ENCODE measurements at regions not wholly inside any gene's neighbourhood (a gene's known extent, or its start where the extent isn't known, plus 50 kb on each side); places are given as distances from the start of the nearest gene placed in this dataset.

DNA sequence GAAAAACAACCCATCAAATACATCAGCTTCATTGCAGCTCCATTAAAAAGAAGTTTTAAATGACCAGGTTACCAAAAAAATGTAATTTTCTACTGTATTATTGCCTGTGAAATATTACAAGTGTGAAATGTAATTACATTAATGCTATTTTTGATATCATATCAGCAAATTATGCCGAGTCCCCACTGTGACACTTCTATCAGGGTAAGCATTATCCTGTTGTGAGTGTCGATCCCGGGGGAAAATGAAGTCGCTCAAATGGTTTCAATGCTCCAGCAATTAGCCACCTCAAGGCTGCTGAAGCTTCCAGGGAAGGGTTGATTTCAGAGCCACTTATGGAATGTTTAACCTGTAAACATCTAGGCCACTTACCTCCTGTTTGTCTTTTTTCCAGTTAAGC, 70.4 kb downstream of the RCN1 start:
- DNase-seq (ENCODE audit: low spot score) = no peak

DNA sequence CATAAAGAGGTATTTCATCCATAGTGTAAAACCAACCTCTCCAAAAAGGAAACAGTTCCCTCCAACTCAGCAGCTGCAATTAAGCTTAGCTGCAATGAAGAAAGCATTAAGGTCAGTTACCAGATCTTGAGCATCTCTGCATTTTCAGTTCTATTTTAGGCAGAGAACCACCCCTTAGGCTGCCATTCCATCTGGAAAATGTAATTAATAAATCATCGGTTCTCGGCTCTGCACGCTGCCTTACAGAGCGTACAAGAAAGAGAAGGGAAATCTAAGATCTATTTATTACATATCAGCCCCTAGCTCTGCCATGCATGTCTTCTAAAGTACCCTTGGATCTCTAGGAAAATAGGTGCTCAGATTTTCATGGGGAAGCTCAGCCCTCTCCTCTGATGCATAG, 71.5 kb downstream of the RCN1 start:
- no peak for DNase-seq (ENCODE audit: low spot score)

DNA sequence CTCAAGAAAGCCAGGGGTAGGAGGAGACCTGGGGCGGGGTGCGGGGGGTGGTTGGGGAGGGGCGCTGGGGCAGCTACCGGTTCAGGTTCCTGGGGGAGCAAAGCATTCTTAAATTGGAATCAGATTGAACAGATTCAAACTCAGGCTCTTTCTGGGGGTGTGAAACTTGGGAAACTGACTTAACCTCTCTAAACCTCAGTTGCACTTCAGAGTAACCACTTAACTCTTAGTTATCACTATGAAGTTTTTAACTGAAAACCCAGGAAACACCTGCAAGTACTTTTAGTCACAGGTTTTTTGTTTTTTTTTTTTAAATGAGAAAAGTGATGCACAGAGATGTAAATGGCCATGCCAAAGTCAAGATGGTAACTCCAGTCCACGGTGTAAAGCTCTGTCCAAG, 72.0 kb downstream of the RCN1 start:
- no peak for DNase-seq (ENCODE audit: low spot score)

DNA sequence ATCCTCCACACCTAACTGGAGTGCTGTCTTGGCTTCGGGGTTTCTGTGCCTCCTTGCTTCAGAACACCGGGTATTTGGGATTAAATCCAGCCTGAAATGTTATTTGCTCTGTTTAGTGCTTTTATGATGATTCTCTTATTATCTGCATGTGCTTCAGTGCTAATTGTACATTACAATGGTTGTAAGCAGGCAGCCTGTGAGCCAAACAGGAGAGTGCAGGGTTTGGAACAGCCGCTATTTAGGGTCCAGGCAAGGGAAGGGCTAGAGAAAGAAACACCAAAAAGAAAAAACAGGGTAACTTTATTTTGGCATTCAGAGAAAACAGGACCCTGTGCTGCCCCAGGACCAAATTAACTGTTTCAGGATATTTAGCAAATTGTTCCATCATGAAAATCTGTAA, 72.7 kb downstream of the RCN1 start:
- DNase-seq (ENCODE audit: low spot score) = no peak

DNA sequence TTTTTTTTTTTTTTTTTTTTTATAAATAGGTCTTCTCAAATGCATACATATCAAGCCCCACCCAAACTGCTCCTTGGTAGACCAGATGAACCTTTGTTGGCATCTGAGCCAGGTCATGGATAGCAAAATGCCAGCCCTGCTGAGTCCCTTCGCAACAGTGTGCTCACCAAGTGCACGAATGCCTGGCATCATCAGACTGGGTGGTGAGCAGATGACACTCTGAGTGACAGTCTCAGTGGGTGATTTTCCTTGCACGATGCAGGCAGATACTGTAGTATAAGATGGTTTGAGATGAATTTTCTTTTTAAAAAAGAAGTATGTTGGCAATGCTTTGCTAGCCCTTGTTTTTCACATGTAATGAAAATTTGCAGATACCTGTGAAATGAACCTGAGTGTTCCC, 74.0 kb downstream of the RCN1 start:
- DNase-seq (ENCODE audit: low spot score) = no peak

DNA sequence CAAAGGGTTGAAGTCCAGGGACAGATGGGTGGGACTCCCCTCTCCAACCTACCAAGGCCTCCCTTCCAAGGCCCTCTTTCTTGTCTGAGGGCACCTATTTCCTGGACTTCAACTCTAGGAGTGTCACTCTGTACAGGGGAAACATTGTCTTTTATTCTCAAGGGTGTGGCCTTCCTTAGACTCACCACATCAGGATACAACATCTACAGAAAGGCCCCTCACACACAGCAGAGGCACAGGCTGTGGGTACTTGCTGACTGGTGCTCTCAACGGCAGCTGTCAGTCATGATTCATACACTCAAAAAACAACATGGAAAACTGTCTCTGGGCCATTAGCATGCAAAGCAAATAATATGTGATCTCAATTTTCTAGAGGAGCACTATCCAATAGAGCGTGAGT, 78.0 kb downstream of the RCN1 start:
- no peak for DNase-seq (ENCODE audit: low spot score)

DNA sequence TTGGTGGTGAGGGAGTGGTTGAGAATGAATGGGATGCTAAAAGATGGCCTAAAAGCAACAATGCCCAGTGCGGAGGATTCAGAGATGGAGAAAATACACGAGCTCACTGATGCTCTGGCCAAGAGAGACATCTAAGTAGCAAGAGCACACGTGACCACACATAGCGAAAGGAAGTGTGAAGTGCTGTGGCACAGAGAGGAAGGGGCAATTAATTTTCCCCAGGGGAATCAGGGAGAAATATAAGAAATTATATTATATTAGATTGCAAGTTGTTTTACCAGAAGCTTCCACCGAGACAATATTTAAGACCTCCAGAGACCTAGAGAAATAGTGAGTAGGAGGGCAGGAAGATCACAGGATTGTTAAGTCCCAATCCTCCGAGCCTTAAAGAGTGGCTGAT, 80.6 kb downstream of the RCN1 start:
- DNase-seq (ENCODE audit: low spot score) = no peak

DNA sequence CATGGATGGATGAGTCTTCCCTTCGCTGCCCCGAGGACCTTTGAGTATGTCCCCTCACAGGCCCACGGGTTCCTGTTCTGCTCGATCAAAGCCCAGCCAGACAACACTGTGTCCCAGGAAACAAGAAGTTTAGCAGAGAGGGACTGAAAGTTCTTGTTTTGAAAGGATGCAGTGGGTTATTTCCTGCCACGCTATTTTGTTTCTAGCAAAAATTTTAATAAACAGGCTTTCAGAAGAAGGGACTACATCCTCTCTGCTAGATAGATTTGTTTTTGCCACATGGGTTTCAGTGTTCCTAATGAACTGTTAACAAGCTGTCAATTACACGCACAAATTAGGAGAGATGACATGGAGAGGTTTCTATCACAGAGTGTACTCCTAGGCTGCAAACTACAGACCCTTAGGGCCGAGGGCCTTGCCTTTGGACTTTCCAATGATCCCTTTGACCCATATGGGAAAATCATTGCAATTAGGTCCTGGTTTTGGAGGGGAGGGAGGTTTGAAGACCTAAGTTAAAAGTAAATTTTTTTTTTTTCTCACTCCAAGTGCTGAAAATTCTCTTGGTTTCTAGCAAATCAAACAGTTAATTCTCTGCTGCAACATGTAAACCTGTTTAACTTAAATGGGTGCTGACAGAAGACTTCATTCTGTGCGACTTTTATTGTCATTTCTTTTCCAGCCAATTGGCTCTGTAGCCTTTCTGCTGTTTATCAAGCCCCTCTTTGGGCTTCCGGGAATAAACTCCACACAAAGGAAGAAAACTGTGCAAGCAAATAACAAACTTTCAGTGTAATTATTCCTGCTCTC, 81.4 kb downstream of the RCN1 start:
- DNase-seq (ENCODE audit: low spot score) = no peak

DNA sequence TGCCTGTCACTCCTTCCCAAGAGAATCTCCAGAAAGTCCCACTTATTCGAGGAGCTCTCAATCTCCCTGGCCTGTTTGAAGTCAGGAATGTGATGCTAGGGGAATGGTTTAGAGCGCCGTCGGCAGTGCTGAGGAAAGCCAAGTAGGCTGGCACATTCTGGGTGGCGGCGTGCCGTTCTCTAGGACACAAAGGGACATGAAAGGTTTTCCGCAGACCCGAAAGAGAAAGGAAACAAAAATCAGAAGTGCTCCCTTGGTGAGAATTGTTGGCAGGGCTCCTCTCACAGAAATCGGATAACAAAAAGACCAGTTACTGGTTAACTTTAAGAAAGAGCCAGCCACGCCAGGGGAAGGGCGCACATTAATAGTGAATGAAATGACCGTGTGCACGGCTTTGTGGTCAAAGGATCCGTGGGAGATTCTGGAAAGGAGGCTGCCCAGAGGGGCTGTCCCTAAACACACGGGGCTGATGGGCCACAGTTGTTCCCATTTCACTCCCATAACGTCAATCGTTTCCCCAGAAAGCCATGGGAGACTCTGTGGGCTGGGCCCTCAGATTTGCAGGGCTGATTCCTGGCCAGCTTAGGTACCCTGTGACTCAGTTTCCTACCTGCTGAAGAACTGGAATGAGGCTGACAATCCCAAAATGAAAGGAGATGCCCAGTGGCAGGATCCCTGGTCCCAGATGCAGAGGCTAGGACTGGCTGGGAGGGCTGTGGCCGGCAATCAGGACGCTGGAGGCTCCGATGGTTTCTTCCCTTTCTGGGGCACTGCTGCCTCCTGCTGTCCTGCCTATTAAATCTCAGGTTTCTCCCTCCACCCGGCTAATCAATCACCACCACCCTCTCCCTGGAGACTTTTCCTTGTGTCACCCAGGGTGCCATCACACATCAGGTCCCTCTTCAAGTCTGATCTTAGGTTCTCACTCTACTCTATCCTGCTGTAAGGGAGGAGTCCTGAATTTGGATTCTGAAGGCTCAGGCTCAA, 82.3 kb downstream of the RCN1 start:
- peak; percentile 45 for DNase-seq (ENCODE audit: low spot score)

DNA sequence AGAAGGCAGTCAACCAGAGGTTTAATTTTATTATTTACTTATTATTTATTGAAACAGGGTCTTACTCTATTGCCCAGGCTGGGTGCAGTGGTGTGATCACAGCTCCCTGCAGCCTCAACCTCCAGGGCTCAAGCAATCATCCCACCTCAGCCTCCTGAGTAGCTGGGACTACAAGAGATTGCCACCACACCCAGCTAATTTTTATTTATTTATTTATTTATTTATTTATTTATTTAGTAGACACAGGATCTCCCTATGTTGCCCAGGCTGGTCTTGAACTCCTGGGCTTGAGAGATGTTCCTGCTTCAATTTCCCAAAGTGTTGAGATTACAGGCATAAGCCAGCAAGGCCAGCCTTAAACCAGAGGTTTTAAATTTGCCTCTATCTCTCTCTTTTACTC, 83.1 kb downstream of the RCN1 start:
- DNase-seq (ENCODE audit: low spot score) = no peak

DNA sequence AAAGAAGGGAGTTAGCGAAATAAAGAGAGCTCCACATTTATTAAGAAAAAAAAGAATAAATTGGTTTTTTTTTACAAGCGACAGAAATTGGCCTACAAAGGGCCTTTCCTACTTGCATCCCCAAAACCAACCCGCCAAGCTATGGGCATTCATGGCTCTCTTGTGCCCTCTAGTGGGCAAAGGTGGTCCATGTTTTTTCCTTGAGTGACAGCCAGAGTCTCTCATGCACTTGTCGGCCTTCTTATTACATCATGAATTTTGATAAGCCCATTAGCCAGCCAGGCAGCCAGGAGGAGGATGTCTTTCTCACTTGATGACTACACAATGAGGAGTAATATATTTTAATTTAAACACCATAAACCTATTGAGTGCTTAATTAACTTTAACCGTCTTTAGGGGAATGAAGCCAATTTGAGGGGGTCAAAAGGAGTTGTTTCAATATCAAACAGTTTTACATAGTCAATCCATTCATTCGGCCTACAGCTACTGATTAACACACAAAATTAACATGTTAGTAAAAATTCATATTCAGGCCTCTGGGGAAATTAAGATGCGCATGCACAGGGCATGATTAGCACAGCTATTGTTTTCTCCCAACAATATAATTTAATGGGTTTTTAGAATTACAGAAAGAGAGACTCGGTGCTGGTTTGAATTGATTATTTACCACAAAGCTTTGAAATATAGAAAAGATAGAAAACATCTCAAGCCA, 85.5 kb downstream of the RCN1 start:
- peak; percentile 82 for DNase-seq (ENCODE audit: low spot score)

DNA sequence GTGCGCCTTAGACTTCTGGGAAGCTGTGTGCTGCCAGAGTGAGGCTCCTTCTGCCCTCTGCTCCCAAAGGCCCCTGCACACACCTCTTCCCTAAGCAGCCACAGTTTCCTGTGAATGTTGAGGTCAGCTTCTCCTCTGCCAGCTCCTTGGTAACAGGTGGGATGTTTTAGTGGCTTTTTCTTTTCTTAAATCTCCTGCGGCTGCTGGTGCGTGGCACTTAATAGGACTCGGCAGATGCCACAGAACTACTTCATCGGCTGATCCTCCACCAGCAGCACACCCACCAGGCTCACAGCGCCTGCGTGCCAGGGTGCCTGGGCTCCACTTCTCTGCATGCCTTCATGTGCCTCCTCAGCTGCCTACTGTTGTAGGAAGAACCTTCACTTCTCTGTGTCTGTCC, 87.8 kb downstream of the RCN1 start:
- DNase-seq (ENCODE audit: low spot score) = no peak

DNA sequence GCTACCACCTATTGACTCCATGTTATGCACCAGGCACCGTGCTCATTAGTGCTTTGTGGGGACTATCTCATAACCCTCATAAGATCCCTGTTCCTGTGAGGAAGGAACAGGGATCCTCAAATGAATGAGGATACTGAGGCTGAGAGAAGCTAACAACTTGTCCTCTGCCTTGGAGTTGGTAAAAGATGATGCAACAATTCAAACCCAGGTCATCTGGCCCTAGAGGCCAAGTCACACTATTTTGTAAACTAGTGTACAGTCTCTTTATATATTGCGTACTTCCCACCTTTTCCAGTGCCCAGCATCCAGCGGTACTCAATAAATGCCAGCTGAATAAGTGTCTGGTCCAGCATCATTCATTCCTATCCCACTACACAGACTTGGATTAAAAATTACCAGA, 92.6 kb downstream of the RCN1 start:
- no peak for DNase-seq (ENCODE audit: low spot score)

DNA sequence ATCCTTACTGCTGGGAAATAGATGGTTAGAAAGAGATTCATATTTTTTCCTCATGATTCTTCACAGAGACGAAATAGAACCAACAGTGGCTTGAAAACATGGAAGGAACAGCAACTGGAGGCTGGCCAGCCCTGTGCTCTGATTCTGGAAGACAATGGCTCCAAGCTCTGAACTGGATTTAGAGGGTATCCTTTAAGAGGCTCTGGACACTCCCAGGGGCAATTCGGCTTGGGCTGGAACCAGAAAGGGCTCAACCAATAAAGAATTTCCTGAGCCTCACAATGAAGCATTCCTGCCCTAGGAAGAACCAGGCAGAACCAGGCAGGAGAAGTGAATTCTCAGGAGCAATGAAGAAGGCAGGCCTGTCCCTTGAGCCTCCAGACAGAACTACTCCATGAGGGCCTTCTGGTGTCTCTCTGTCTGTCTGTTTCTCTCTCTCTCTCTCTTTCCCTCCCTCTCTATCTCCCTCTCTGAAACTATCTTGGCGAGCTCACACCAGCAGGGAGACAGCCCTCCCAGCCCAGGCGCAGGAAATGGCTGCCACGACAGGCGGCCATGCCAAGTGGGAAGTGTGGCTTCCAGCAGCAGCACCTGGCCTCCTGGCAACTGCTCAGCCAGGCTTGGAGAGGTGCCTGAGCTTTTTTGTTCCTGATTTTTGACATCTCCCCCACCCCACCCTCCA, 93.3 kb downstream of the RCN1 start:
- DNase-seq (ENCODE audit: low spot score) = no peak

DNA sequence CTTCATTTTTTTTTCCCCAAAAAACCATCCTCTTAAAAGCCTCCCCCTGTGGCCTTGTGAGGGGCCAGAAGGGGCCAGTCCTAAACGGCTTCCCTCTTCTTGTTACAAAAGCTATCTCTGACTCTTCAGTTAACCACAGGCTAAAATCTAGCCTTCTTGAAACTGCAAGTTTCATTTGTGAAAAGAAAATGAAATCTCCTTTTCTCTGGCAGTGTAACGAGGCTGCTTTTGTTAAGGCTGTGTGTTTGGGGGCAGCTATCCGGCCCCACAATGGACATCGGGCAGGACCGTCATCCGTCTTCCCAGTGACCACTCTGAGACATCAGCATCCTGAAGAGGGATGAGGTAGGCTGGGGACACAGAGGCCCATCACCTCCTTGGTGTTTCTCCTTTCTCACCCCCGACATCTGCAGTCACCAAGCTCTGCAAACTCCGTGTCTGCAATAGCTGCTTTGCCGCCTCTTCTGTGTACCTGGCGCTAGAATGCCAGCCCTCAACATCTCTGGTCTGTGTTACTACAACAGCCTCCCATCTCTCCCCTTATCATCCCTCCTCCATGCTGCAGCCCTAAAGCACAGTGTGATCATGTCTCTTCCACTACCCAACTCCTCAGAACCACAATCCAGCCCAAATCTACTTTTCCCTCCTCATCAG, 94.0 kb downstream of the RCN1 start:
- DNase-seq (ENCODE audit: low spot score) = no peak

DNA sequence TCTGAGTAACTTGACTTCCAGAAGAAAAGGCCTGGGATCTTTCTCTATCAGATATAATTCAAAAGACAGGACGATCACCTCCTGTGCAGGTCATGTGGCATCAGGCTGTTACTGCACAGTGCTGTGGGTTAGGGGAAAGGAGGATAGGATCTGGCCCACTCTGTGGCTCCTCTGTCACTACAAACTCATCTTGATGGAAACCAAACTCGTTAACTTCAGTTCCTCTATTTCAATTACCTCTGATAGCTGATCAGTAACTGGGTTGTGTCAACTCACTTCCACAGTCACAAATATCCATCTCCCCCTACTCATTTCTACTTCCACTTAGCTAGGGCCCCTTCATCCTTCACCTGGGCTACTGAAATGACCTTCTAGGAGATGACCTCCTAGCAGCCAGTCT, 95.2 kb downstream of the RCN1 start:
- no peak for DNase-seq (ENCODE audit: low spot score)

DNA sequence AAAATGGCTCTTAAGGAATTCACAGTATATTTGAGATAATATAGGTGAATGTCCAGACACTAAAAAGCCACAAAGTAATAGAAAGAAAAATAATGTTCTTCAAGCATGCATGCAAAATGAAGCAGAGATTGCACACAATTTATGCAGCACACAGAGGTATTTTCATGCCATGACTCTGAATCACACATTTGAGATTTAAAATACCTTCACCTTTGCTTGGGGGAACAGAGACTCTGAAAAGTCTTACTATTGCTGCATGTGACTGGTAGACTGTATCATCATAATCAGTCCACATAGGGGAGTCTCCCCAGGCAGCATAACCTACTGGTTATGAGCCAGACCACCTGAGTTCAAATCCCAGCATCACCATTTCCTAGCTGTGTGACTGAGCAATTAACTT, 96.2 kb downstream of the RCN1 start:
- DNase-seq (ENCODE audit: low spot score) = no peak

DNA sequence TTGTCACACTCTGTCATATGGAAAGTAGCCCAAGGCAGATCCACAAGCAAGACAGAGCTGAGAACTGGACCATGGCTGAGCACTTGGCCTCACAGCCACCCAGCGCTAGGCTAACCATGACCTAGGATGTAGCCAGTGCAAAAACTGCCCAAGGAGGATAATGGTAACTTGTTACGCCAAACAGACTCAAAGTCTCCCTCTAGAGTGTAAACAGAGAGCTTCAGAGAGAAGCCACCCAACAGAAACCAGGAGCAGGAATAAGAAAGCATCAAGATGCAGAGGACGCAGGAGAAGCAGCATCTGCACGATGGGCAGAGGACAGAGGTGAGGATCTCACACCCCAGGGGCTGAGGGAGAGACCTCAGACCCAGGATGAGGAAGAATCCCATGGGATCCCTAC, 97.9 kb downstream of the RCN1 start:
- no peak for DNase-seq (ENCODE audit: low spot score)

DNA sequence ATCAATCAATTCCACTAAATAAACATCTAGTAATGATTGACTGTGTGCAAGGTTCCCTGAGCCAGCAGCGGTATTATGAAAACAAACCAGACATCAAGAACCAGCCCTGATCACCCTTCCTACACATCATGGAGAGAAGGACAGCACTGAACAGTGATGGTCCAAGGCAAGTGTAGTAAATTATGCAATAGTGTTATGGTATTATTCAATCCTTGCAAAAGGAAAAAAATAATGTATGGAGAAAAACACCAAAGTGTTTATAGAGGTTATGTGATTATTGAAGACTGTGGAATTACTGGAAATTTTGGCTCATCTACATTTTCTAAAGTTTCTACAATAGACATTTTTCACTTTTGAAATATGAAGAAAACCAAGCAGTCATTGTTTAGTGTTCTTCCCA, 105.3 kb downstream of the RCN1 start:
- no peak for DNase-seq (ENCODE audit: low spot score)

DNA sequence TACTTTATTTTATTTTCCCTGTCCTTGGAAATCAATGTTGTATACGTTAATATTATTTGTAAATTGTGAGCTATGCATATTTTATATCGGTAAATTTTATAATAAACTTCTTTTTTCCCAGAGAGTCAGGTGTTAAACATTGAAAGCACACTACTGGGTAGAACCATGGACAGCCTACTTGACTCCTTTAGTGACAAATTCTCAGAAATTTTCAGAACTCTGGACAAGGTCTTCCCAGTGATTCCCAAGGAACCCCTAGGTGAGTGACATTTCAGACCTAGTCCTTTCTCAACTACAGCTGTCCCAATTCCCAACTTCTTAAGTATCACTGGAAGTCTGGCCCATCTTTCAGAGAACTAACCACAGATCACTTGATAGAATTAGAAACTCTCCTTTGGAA, 107.2 kb downstream of the RCN1 start:
- DNase-seq (ENCODE audit: low spot score) = no peak

DNA sequence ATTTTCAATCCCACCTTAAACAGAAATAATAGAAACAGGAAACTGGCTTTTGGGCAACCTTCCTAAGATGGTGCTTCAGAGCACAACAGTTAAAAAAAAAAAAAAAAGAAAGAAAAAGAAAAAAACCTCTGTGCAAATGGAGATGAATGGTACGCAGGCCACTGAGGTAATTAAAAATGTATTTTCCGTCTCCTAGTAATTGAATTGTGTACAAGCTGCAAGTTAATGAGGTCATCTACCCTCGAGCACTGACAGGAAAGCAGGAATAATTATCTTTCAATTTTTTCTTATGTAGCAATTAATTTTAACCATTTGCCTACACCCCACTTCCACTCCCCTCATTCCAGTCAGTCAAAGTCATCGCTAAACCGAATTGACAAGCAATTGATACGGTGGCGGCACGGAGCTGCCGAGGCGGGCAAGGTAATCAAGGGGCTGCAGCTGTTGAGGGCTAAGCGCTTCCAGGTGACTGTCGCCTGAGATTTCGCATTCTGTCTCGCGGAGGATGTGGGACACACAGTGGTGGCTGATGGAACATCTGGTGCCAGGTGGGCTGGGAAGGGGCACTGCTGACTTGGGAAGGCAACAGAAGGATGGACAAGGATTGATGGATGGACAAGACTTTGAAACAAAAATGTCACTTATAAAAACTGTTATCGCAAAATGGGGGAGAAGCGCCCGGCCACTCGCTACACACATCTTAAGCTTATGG, 109.4 kb downstream of the RCN1 start:
- no peak for DNase-seq (ENCODE audit: low spot score)
